Effector CD4-positive, alpha-beta T cell (primary cell): ENCODE measurements at regions not wholly inside any gene's neighbourhood (a gene's known extent, or its start where the extent isn't known, plus 50 kb on each side); places are given as distances from the start of the nearest gene placed in this dataset.
"Not testable (repeated sequence)": the region's sequence is repeated elsewhere in the genome, so short reads cannot be mapped to it uniquely, and the experiment has no call there.

Source experiments
- DNase-seq: peaks from one replicate; pipeline ENCODE4 v3.0.0-alpha.2; 2020

- no peak for DNase-seq
These were observed 336.1 kb downstream of the CDC5L start for GRCh38 chr6:44723439-44724197.

GRCh38 chr6:44725070-44725469, 337.6 kb downstream of the CDC5L start:
- no peak for DNase-seq

- DNase-seq, result no peak
These were observed 340.4 kb downstream of the CDC5L start for GRCh38 chr6:44727651-44728630.

GRCh38 chr6:44730771-44731391, 343.4 kb downstream of the CDC5L start:
- DNase-seq, result no peak

GRCh38 chr6:44731485-44732095, 344.1 kb downstream of the CDC5L start:
- no peak for DNase-seq

- no peak for DNase-seq
These were observed 344.7 kb downstream of the CDC5L start for GRCh38 chr6:44732243-44732642.

- DNase-seq, result no peak
These were observed 345.6 kb downstream of the CDC5L start for GRCh38 chr6:44733126-44733525.

- no peak for DNase-seq
These were observed 346.4 kb downstream of the CDC5L start for GRCh38 chr6:44733868-44734267.

GRCh38 chr6:44734886-44735629, 347.6 kb downstream of the CDC5L start:
- DNase-seq, result no peak

- no peak for DNase-seq
These were observed 348.1 kb downstream of the CDC5L start for GRCh38 chr6:44735630-44735963.

- no peak for DNase-seq
These were observed 349.8 kb downstream of the CDC5L start for GRCh38 chr6:44737341-44737740.

- no peak for DNase-seq
These were observed 350.5 kb downstream of the CDC5L start for GRCh38 chr6:44737829-44738528.

- DNase-seq, result no peak
These were observed 351.2 kb downstream of the CDC5L start for GRCh38 chr6:44738601-44739146.

- DNase-seq, result no peak
These were observed 351.7 kb downstream of the CDC5L start for GRCh38 chr6:44739181-44739580.

- no peak for DNase-seq
These were observed 353.1 kb downstream of the CDC5L start for GRCh38 chr6:44740566-44741120.

- DNase-seq, result no peak
These were observed 354.7 kb downstream of the CDC5L start for GRCh38 chr6:44742201-44742600.

- DNase-seq, result no peak
These were observed 355.4 kb downstream of the CDC5L start for GRCh38 chr6:44742828-44743372.

GRCh38 chr6:44760116-44760515, 372.6 kb downstream of the CDC5L start:
- not testable (repeated sequence) for DNase-seq

- no peak for DNase-seq
These were observed 373.5 kb downstream of the CDC5L start for GRCh38 chr6:44761046-44761445.

- no peak for DNase-seq
These were observed 375.0 kb downstream of the CDC5L start for GRCh38 chr6:44762496-44762895.
